B cell (primary cell): ENCODE measurements at regions not wholly inside any gene's neighbourhood (a gene's known extent, or its start where the extent isn't known, plus 50 kb on each side); places are given as distances from the start of the nearest gene placed in this dataset.

Experiments used
- ATAC-seq: fragments of 200-7000 bp; cut with Tn5 transposase; one replicate; pipeline ENCODE4 v1.10.0; 2021; ENCODE audit warnings: low read depth, mild to moderate bottlenecking, moderate number of reproducible peaks, moderate library complexity
- CTCF ChIA-PET: fragments of 350-600 bp; sonication (Branson Sonifier 250); formaldehyde crosslinking; loops from one replicate; lab custom pipeline; 2021; ENCODE audit warnings: antibody characterized with exemption, inconsistent platforms; lab: Charles Lee
- POLR2A ChIA-PET: fragments of 350-600 bp; sonication (Branson Sonifier 250); formaldehyde crosslinking; loops from one replicate; lab custom pipeline; 2021; ENCODE audit warnings: antibody characterized with exemption; lab: Charles Lee
- DNase-seq: peaks from one replicate; pipeline ENCODE4 v3.0.0; 2013
- H2AFZ ChIP-seq: 2 replicates; pipeline ENCODE4 v1.6.1; 2012; ENCODE audit warnings: mild to moderate bottlenecking, low read depth, low read length; ENCODE audit not compliant: insufficient read depth, poor library complexity, severe bottlenecking
- H3K27ac ChIP-seq, 2 donors: 1 replicate in 1 of 2; 2 replicates in 1 of 2; pipeline ENCODE4 v1.5.1; 2012 to 2013; ENCODE audit warnings: low read length in 2 of 2, mild to moderate bottlenecking in 2 of 2, moderate library complexity in 1 of 2
- H3K27me3 ChIP-seq, 4 experiments: fragments of 200-600 bp in 1 of 4; sonication (generic) in 1 of 4; replicated peaks in 1 of 4; 1 replicate in 2 of 4; 2 replicates in 2 of 4; pipeline versions ENCODE4 v1.6.1 to v1.7.0; 2013 to 2016; ENCODE audit warnings: low read length in 3 of 4, mild to moderate bottlenecking in 2 of 4, mixed read lengths in 1 of 4, moderate library complexity in 1 of 4; ENCODE audit not compliant: insufficient read depth in 4 of 4, control insufficient read depth in 3 of 4; ENCODE audit errors: control extremely low read depth in 1 of 4
- H3K36me3 ChIP-seq, 2 experiments: replicated peaks in 1 of 2; 1 replicate in 1 of 2; 2 replicates in 1 of 2; pipeline versions ENCODE4 v1.6.1 to v1.7.1; 2013; ENCODE audit warnings: low read length in 1 of 2; ENCODE audit not compliant: insufficient read depth in 2 of 2, control insufficient read depth in 1 of 2; ENCODE audit errors: control extremely low read depth in 1 of 2, extremely low read depth in 1 of 2
- H3K4me1 ChIP-seq, 2 donors: fragments of 200-600 bp in 1 of 2; sonication (generic) in 1 of 2; 1 replicate in 1 of 2; 2 replicates in 1 of 2; pipeline versions ENCODE4 v1.5.1 to v1.6.1; 2013 to 2017; ENCODE audit warnings: low read length in 2 of 2; ENCODE audit not compliant: control insufficient read depth in 2 of 2, insufficient read depth in 2 of 2
- H3K4me2 ChIP-seq: replicated peaks from 2 replicates; pipeline ENCODE3; 2012; ENCODE audit warnings: mild to moderate bottlenecking, low read depth, low read length; ENCODE audit not compliant: poor library complexity, severe bottlenecking
- H3K4me3 ChIP-seq, 5 experiments: fragments of 200-600 bp in 1 of 5; sonication (generic) in 1 of 5; 1 replicate in 3 of 5; 2 replicates in 2 of 5; pipeline versions ENCODE4 v1.5.1 to v1.7.0; 2011 to 2016; ENCODE audit warnings: low read length in 4 of 5, mild to moderate bottlenecking in 4 of 5, low read depth in 2 of 5, control low read depth in 1 of 5, moderate library complexity in 1 of 5; ENCODE audit not compliant: insufficient read depth in 1 of 5; ENCODE audit errors: control extremely low read depth in 1 of 5, extremely low read depth in 1 of 5
- H3K79me2 ChIP-seq: fragments of 200-600 bp; sonication (generic); one replicate; pipeline ENCODE4 v1.6.0; 2016; ENCODE audit warnings: low read length; ENCODE audit not compliant: control insufficient read depth, insufficient read depth
- H3K9ac ChIP-seq: fragments of 200-600 bp; sonication (generic); 2 replicates; pipeline ENCODE4 v1.6.1; 2017; ENCODE audit warnings: mild to moderate bottlenecking, low read length, moderate library complexity
- H3K9me3 ChIP-seq, 3 donors: one replicate each; pipeline versions ENCODE4 v1.6.1 to v1.7.1; 2013; ENCODE audit warnings: low read length in 2 of 3; ENCODE audit not compliant: control insufficient read depth in 2 of 3, insufficient read depth in 1 of 3; ENCODE audit errors: control extremely low read depth in 1 of 3
- H4K20me1 ChIP-seq: 2 replicates; pipeline ENCODE4 v1.6.0; 2012; ENCODE audit warnings: mild to moderate bottlenecking, low read length; ENCODE audit not compliant: insufficient read depth, control insufficient read depth, poor library complexity, severe bottlenecking
- H3K27ac Mint-ChIP-seq: one replicate; pipeline ENCODE4 v1.8.0; 2021; ENCODE audit warnings: mixed read lengths
- H3K27me3 Mint-ChIP-seq: one replicate; pipeline ENCODE4 v1.8.0; 2021; ENCODE audit warnings: mixed read lengths
- H3K4me1 Mint-ChIP-seq: one replicate; pipeline ENCODE4 v1.8.0; 2021; ENCODE audit warnings: mixed read lengths
- H3K4me3 Mint-ChIP-seq: one replicate; pipeline ENCODE4 v1.8.0; 2021; ENCODE audit warnings: mixed read lengths
- H3K9me3 Mint-ChIP-seq: one replicate; pipeline ENCODE4 v1.8.0; 2022; ENCODE audit warnings: mixed read lengths; ENCODE audit not compliant: insufficient read depth
- CTCF ChIP-seq: fragments of 200-600 bp; IDR thresholded peaks from one replicate; pipeline ENCODE4 v1.8.0; 2022; ENCODE audit warnings: antibody characterized with exemption, mild to moderate bottlenecking
- EZH2 ChIP-seq: IDR thresholded peaks from 2 replicates; pipeline ENCODE4 v1.6.1; 2012; ENCODE audit warnings: borderline replicate concordance, low read depth, mild to moderate bottlenecking, moderate library complexity, low read length; ENCODE audit not compliant: insufficient read depth, poor library complexity, severe bottlenecking
- WGBS: methylation state at CpG from one replicate; pipeline ENCODE4 v1.1.5; 2013; ENCODE audit warnings: missing lambda C conversion rate; ENCODE audit not compliant: insufficient coverage; 5-methylcytosine and 5-hydroxymethylcytosine counted together
- intact Hi-C: fragments of 100-400 bp; cut with micrococcal nuclease; formaldehyde crosslinking; loops from one replicate; pipeline ENCODE4 v1.10.0; 2022

- no peak overlapping the region for H3K27ac ChIP-seq
- no peaks in the 10 kb centered on the region for H3K36me3 ChIP-seq
- ChIA-PET CTCF (no interaction called here), POLR2A (no interaction called here)
- no peak overlapping the region for H3K9ac ChIP-seq
- H3K9me3 ChIP-seq = peaks cover 0 to 7% (median 0%) of the 10 kb centered on the region in 3 donors
- Mint-ChIP-seq H3K27ac (no peak overlapping the region), H3K27me3 (peaks cover 31% of the 10 kb centered on the region), H3K4me3 (no peak overlapping the region), H3K9me3 (no peaks in the 10 kb centered on the region), H3K4me1 (peaks cover 8% of the 10 kb centered on the region)
- peaks cover 0 to 15% (median 3%) of the 10 kb centered on the region in 4 experiments for H3K27me3 ChIP-seq
- H3K4me2 ChIP-seq = no peak overlapping the region
- H3K4me1 ChIP-seq = peaks cover 12 to 15% of the 10 kb centered on the region in 2 donors
- DNase-seq (no peak), ATAC-seq (no peak)
- no peaks in the 10 kb centered on the region for H4K20me1 ChIP-seq
- no peak overlapping the region for H3K4me3 ChIP-seq
- TF ChIP-seq EZH2 = no peak
- no peak for TF ChIP-seq CTCF
- 60% methylated on average over 19 of the region's 22 CpGs for WGBS
- H3K79me2 ChIP-seq = no peaks in the 10 kb centered on the region
- intact Hi-C loops = no loop called here
- no peak overlapping the region for H2AFZ ChIP-seq
Observed at GRCh38 chr12:131217024-131217586, 263.4 kb downstream of the ADGRD1 start.

DNA sequence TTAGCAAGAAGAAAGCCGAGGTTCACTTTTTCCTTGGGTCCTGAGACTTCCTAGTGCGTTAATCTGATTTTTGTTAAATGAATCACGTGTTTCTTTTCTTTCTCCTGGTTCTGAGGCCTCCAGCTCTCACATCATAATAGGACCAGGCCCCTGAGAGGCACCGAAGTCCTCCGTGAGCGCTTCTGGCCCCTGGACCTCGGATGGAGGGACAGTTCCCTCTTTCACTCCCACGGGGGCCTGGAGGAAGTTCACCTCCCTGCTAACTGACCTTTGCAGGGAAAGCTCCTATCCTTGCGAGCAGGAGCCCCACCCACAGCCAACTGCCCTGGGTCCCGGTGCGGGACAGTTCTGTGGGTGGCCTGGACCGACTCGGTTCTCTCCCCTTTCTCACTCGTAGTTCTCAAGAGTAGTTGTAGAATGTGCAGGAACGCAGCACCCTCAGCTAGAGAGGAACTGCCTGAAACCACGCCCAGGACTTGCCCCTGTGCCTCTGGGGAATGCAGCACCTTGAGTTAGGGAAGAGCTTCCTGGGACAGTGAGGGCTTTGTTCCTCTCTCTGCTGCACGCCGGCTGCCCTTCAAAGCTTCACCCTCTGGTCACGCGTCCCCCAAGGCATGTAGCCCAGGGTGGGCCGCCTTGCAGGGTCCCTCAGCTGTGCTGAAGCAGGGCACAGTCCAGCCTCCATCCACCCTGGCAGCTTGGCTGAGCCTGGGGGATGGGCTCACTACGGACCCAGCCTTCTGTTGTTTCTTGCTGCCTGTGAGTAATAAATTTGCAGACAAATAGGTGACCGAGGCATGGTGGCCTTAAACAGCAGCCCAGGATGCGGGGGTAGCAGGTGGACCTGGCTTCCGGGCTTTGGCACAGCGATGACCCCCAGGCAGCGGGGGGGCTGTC lies 264.6 kb downstream of the ADGRD1 start:
- H3K27ac ChIP-seq = no peak overlapping the region
- H3K79me2 ChIP-seq = no peaks in the 10 kb centered on the region
- no peaks in the 10 kb centered on the region for H4K20me1 ChIP-seq
- peaks cover 22 to 24% of the 10 kb centered on the region in 2 donors for H3K4me1 ChIP-seq
- ATAC-seq (peak; percentile 17), DNase-seq (no peak)
- peaks cover 0 to 9% (median 0%) of the 10 kb centered on the region in 3 donors for H3K9me3 ChIP-seq
- no peak overlapping the region for H3K4me2 ChIP-seq
- intact Hi-C loops = no loop called here
- H2AFZ ChIP-seq = peak overlapping the region; percentile 28
- peaks cover 0 to 26% (median 4%) of the 10 kb centered on the region in 4 experiments for H3K27me3 ChIP-seq
- H3K27me3 Mint-ChIP-seq = peaks cover 43% of the 10 kb centered on the region
- POLR2A ChIA-PET = no interaction called here
- H3K4me3 ChIP-seq = no peak overlapping the region
- CTCF ChIA-PET = no interaction called here
- no peaks in the 10 kb centered on the region for H3K9me3 Mint-ChIP-seq
- TF ChIP-seq CTCF (no peak), EZH2 (no peak)
- H3K4me3 Mint-ChIP-seq = no peak overlapping the region
- no peak overlapping the region for H3K27ac Mint-ChIP-seq
- no peaks in the 10 kb centered on the region for H3K36me3 ChIP-seq
- no peak overlapping the region for H3K9ac ChIP-seq
- 48% methylated on average over 19 of the region's 27 CpGs for WGBS
- H3K4me1 Mint-ChIP-seq = peaks cover 14% of the 10 kb centered on the region
